ENCODE measurements at regions not wholly inside any gene's neighbourhood (a gene's known extent, or its start where the extent isn't known, plus 50 kb on each side); places are given as distances from the start of the nearest gene placed in this dataset.

DNA sequence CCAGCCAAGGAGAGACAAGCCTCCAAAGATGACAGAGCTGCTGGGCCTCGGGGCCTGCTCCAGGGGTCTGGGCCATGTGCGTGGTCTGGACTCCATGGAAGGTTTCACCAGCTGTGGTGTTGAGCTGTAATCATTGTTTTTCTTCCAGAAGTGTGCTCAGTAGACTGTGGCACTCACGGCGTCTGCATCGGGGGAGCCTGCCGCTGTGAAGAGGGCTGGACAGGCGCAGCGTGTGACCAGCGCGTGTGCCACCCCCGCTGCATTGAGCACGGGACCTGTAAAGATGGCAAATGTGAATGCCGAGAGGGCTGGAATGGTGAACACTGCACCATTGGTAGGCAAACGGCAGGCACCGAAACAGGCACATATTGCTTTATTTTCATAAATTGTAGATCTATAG, 164.8 kb upstream of the WWC1 start:
- TF ChIP-seq, protein P1, sequence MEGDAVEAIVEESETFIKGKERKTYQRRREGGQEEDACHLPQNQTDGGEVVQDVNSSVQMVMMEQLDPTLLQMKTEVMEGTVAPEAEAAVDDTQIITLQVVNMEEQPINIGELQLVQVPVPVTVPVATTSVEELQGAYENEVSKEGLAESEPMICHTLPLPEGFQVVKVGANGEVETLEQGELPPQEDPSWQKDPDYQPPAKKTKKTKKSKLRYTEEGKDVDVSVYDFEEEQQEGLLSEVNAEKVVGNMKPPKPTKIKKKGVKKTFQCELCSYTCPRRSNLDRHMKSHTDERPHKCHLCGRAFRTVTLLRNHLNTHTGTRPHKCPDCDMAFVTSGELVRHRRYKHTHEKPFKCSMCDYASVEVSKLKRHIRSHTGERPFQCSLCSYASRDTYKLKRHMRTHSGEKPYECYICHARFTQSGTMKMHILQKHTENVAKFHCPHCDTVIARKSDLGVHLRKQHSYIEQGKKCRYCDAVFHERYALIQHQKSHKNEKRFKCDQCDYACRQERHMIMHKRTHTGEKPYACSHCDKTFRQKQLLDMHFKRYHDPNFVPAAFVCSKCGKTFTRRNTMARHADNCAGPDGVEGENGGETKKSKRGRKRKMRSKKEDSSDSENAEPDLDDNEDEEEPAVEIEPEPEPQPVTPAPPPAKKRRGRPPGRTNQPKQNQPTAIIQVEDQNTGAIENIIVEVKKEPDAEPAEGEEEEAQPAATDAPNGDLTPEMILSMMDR (IDR thresholded peaks at IDR 0.05; ENCODE audit: low read depth, low read length, missing control alignments): no peak

DNA sequence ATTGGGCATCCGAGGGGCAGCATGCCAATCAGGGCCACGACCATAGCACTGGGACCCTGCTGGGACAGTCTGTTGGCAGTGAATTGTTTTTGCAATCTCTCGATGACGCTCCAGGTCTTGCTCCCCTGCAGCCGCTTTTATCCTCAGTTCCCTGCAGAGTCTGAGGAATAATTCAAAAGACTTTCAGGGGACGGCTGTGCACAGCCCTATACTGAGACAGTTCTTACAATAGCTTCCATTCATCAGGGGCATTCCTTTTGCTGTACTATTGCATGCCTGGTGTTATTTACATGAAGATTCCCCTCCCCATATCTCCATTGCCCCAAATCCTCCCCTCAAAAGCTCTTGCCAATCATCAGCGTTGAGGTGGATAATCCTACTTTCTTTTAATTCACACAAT, 163.3 kb upstream of the WWC1 start:
- DNase-seq (ENCODE audit: low read depth): no peak
- H3K4me3 ChIP-seq (ENCODE audit: low read depth, low read length): no peak overlapping the region
- TF ChIP-seq, protein P1 (IDR thresholded peaks at IDR 0.05; ENCODE audit: low read depth, low read length, missing control alignments): no peak

More for the DNA sequence above, 164.8 kb upstream of the WWC1 start:
- no peak overlapping the region for H3K4me3 ChIP-seq (ENCODE audit: low read depth, low read length)
- no peak for DNase-seq (ENCODE audit: low read depth)

DNA sequence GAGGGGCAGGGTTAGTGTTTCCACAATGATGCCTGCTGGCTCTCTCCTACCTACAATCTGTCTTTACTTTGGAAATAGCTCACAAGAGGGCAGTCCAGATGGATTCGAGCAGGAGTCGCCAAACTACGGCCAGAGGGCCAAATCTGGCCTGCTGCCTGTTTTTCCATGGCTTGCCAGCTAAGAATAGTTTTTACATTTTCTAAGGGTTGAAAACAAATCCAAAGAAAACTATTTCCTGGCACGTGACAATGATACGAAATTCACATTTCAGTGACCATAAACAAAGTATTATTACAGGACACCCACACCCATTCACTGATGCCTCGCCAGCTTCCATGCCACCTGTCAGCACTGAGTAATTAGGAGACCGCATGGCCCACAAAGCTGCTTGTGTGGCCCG, 162.9 kb upstream of the WWC1 start:
- no peak for DNase-seq (ENCODE audit: low read depth)
- TF ChIP-seq, protein P1 (IDR thresholded peaks at IDR 0.05; ENCODE audit: low read depth, low read length, missing control alignments): no peak
- H3K4me3 ChIP-seq (ENCODE audit: low read depth, low read length): no peak overlapping the region

DNA sequence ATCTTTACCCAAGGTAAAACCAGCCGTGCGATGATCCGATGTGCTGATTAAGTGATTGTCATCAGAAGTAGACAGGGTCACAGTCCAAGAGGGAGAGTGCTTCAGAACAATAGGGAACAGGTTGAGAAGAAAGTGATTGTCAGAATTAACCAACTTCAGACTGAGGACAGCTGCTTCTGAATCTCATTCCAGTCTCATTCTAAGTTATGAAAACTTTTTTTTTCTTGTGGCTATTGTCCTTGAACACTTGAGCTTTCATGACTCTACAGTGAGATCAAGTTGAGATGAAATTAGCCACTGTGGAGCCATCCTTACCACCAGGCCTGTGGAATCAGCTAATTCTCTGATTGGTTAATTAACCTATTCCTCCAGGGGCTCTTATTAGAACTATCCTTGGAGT, 159.9 kb upstream of the WWC1 start:
- no peak overlapping the region for H3K4me3 ChIP-seq (ENCODE audit: low read depth, low read length)
- DNase-seq (ENCODE audit: low read depth): no peak
- TF ChIP-seq, protein P1 (IDR thresholded peaks at IDR 0.05; ENCODE audit: low read depth, low read length, missing control alignments): no peak

DNA sequence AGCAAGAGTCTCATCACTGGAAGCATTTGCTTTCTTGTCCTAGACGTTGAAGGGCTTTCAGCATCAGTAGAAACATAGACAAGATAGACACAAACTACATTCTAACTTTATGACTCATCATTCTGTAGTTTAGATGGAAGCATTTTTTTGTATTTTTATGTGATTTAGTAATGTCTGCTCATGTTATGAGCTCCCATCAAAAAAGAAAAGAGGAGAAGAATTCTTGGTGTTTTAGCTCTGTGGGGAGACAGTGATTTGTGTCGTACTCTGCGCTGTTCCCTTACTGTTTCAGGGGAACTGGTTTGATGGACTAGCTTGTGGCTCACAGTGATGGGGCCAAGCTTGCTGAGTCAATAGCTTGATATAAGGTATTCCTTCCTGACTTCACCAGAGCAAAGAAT, 159.2 kb upstream of the WWC1 start:
- TF ChIP-seq, protein P1 (IDR thresholded peaks at IDR 0.05; ENCODE audit: low read depth, low read length, missing control alignments): no peak
- no peak for DNase-seq (ENCODE audit: low read depth)

DNA sequence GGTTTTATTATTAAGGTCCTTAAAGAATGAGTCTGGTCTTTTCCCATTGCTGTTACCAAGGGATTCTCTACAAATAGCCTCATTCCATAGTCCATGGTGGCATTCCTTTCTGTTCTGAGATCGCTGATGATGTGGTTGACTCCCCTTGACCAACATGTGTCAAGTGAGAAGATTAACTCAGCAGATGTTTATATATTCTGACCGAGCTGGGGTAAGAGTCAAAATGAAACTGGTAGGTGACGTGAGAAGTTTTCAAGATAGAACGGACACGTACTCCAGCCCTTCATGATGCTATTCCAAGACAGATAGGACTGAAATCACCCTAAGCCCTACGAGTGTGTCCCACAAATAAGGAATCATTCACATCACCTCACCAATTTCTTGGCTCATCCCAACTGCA, 155.5 kb upstream of the WWC1 start:
- no peak overlapping the region for H3K4me3 ChIP-seq (ENCODE audit: low read depth, low read length)
- TF ChIP-seq, protein P1 (IDR thresholded peaks at IDR 0.05; ENCODE audit: low read depth, low read length, missing control alignments): no peak
- peak; percentile 24 for DNase-seq (ENCODE audit: low read depth)

More for the DNA sequence above, 159.2 kb upstream of the WWC1 start:
- no peak overlapping the region for H3K4me3 ChIP-seq (ENCODE audit: low read depth, low read length)

DNA sequence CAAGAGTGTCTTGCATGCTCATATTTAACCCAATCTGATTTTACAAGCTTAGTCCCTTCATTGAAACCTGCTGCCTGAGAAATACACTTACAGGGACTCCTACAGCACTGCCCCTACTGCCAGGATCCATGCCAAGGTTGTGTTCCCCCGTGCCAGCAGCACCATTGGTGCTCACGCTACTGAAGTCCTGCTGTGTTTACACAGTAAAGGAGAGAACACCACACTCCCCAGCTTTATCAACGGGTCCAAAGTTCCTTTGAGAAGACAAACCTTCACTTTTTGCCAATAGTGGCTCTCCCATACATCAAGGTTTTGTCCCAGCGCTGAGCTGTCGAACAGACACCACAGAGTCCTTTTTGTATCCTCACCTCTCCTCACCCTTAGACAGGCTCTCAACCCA, 155.1 kb upstream of the WWC1 start:
- H3K4me3 ChIP-seq (ENCODE audit: low read depth, low read length): no peak overlapping the region
- TF ChIP-seq, protein P1 (IDR thresholded peaks at IDR 0.05; ENCODE audit: low read depth, low read length, missing control alignments): no peak
- DNase-seq (ENCODE audit: low read depth): no peak

All from GM12864 (cell line).